Adipose tissue (tissue), 3 donors: ENCODE measurements at regions not wholly inside any gene's neighbourhood (a gene's known extent, or its start where the extent isn't known, plus 50 kb on each side); places are given as distances from the start of the nearest gene placed in this dataset.
"Not testable (repeated sequence)": the region's sequence is repeated elsewhere in the genome, so short reads cannot be mapped to it uniquely, and the experiment has no call there.

Source experiments
- H3K27ac ChIP-seq: one replicate; pipeline ENCODE4 v1.5.1; 2013; ENCODE audit warnings: low read depth, low read length
- WGBS, 3 donors: extraction: QIAGEN DNeasy Blood & Tissue Kit; methylation state at CpG; one replicate each; pipeline ENCODE4 v1.1.7; 2013; 5-methylcytosine and 5-hydroxymethylcytosine counted together
- donor health status: healthy with polysubstance abuse.
- donor health status: Bipolar disorder and iron deficiency.
- donor health status: healthy.

- H3K27ac ChIP-seq: no peak overlapping the region
These were observed 158.5 kb upstream of the RFC3 start for GRCh38 chr13:33659466-33659865.

GRCh38 chr13:33659894-33660293 is 158.1 kb upstream of the RFC3 start:
- WGBS, 3 donors: 95 to 98% (median 95%) methylated on average over 2 of the region's 2 CpGs
- no peak overlapping the region for H3K27ac ChIP-seq

More at GRCh38 chr13:33659466-33659865, 158.5 kb upstream of the RFC3 start:
- WGBS, 3 donors: 64 to 83% (median 75%) methylated on average over 4 of the region's 4 CpGs

- H3K27ac ChIP-seq: no peak overlapping the region
- WGBS, 3 donors: 49 to 84% (median 69%) methylated on average over 4 of the region's 4 CpGs
These were observed 155.6 kb upstream of the RFC3 start for GRCh38 chr13:33662392-33662791.

- 66 to 80% (median 76%) methylated on average over 4 of the region's 4 CpGs for WGBS, 3 donors
- no peak overlapping the region for H3K27ac ChIP-seq
These were observed 152.2 kb upstream of the RFC3 start for GRCh38 chr13:33665626-33666175.

GRCh38 chr13:33671560-33671959 is 146.4 kb upstream of the RFC3 start:
- H3K27ac ChIP-seq: no peak overlapping the region

GRCh38 chr13:33672022-33672421 is 145.9 kb upstream of the RFC3 start:
- H3K27ac ChIP-seq: not testable (repeated sequence)

GRCh38 chr13:33676045-33676989 is 141.6 kb upstream of the RFC3 start:
- 7 to 30% (median 25%) methylated on average over 13 of the region's 13 CpGs for WGBS, 3 donors
- no peak overlapping the region for H3K27ac ChIP-seq

- 30 to 68% (median 64%) methylated on average over 1 of the region's 1 CpG for WGBS, 3 donors
- H3K27ac ChIP-seq: no peak overlapping the region
These were observed 140.7 kb upstream of the RFC3 start for GRCh38 chr13:33677215-33677614.

GRCh38 chr13:33678084-33678483 is 139.9 kb upstream of the RFC3 start:
- H3K27ac ChIP-seq: no peak overlapping the region
- WGBS, 3 donors: 88 to 91% (median 89%) methylated on average over 9 of the region's 9 CpGs

- 15 to 35% (median 30%) methylated on average over 11 of the region's 11 CpGs for WGBS, 3 donors
- H3K27ac ChIP-seq: no peak overlapping the region
These were observed 138.9 kb upstream of the RFC3 start for GRCh38 chr13:33678906-33679657.

- WGBS, 3 donors: 76 to 90% (median 87%) methylated on average over 1 of the region's 1 CpG
- no peak overlapping the region for H3K27ac ChIP-seq
These were observed 138.3 kb upstream of the RFC3 start for GRCh38 chr13:33679658-33680012.

- H3K27ac ChIP-seq: no peak overlapping the region
- WGBS, 3 donors: 94 to 99% (median 95%) methylated on average over 30 to 35 of the region's 35 CpGs
These were observed 135.9 kb upstream of the RFC3 start for GRCh38 chr13:33682020-33682564.

GRCh38 chr13:33682646-33683045 is 135.3 kb upstream of the RFC3 start:
- H3K27ac ChIP-seq: not testable (repeated sequence)
- WGBS, 3 donors: 80 to 96% (median 86%) methylated on average over 5 of the region's 5 CpGs

- 81 to 85% (median 83%) methylated on average over 5 of the region's 5 CpGs for WGBS, 3 donors
- H3K27ac ChIP-seq: no peak overlapping the region
These were observed 134.6 kb upstream of the RFC3 start for GRCh38 chr13:33683376-33683775.

- 72 to 94% (median 77%) methylated on average over 4 of the region's 4 CpGs for WGBS, 3 donors
- H3K27ac ChIP-seq: no peak overlapping the region
These were observed 133.1 kb upstream of the RFC3 start for GRCh38 chr13:33684874-33685273.

- H3K27ac ChIP-seq: no peak overlapping the region
- 75 to 81% (median 79%) methylated on average over 7 of the region's 7 CpGs for WGBS, 3 donors
These were observed 131.0 kb upstream of the RFC3 start for GRCh38 chr13:33686772-33687480.

- WGBS, 3 donors: 87 to 89% (median 87%) methylated on average over 10 of the region's 10 CpGs
- no peak overlapping the region for H3K27ac ChIP-seq
These were observed 127.6 kb upstream of the RFC3 start for GRCh38 chr13:33690354-33690753.

GRCh38 chr13:33691980-33692379 is 126.0 kb upstream of the RFC3 start:
- WGBS, 3 donors: 90 to 92% (median 92%) methylated on average over 11 of the region's 11 CpGs
- no peak overlapping the region for H3K27ac ChIP-seq
